Prostate gland (tissue), 2 donors: ENCODE measurements at regions not wholly inside any gene's neighbourhood (a gene's known extent, or its start where the extent isn't known, plus 50 kb on each side); places are given as distances from the start of the nearest gene placed in this dataset.

Experiments
- DNase-seq: peaks from one replicate; pipeline ENCODE4 v3.0.0-alpha.2; 2019; ENCODE audit warnings: low spot score
- H3K27ac ChIP-seq, 2 donors: fragments of 200-600 bp; sonication (generic); 2 replicates each; pipeline ENCODE4 v1.5.1; 2017 to 2019
- H3K27me3 ChIP-seq: fragments of 200-600 bp; sonication (generic); replicated peaks from 2 replicates; pipeline ENCODE4 v1.5.1; 2019; ENCODE audit not compliant: insufficient read depth
- H3K36me3 ChIP-seq, 2 donors: fragments of 200-600 bp; sonication (generic); 1 replicate in 1 of 2; 2 replicates in 1 of 2; pipeline versions ENCODE4 v1.5.1 to v1.8.1; 2017 to 2019
- H3K4me1 ChIP-seq: fragments of 200-600 bp; sonication (generic); replicated peaks from 2 replicates; pipeline ENCODE4 v1.5.1; 2019
- H3K4me3 ChIP-seq, 2 donors: fragments of 200-600 bp; sonication (generic); 2 replicates each; pipeline ENCODE4 v1.5.1; 2017 to 2019
- H3K9me3 ChIP-seq: fragments of 200-600 bp; sonication (generic); 2 replicates; pipeline ENCODE4 v1.5.1; 2017
- CTCF ChIP-seq, 4 experiments: fragments of 200-600 bp in 2 of 4; fragments of 450-650 bp in 2 of 4; sonication (generic) in 2 of 4; IDR thresholded peaks; 1 replicate in 3 of 4; 2 replicates in 1 of 4; pipeline ENCODE4 v1.5.1; 2016 to 2019; ENCODE audit warnings: antibody characterized with exemption in 4 of 4, mild to moderate bottlenecking in 2 of 4, moderate library complexity in 2 of 4
- POLR2A ChIP-seq: fragments of 450-650 bp; IDR thresholded peaks from one replicate; pipeline ENCODE4 v1.6.1; 2016; ENCODE audit warnings: antibody characterized with exemption, mild to moderate bottlenecking
- POLR2AphosphoS5 ChIP-seq: sonication (generic); formaldehyde crosslinking; IDR thresholded peaks from one replicate; pipeline ENCODE4 v1.6.1; 2017; ENCODE audit warnings: antibody characterized with exemption
- WGBS: methylation state at CpG from one replicate; pipeline ENCODE4 v1.1.5; 2018; 5-methylcytosine and 5-hydroxymethylcytosine counted together
- intact Hi-C: fragments of 100-400 bp; cut with DNase I; formaldehyde crosslinking; loops from one replicate; pipeline ENCODE4 v1.14.2; 2022

- Histone ChIP-seq H3K9me3 (no peaks in the 10 kb centered on the region), H3K27ac (no peak overlapping the region), H3K4me1 (no peaks in the 10 kb centered on the region), H3K27me3 (no peaks in the 10 kb centered on the region), H3K4me3 (no peak overlapping the region), H3K36me3 (no peaks in the 10 kb centered on the region)
- no peak for TF ChIP-seq POLR2A
- no peak for TF ChIP-seq POLR2AphosphoS5
- TF ChIP-seq CTCF (IDR thresholded peaks at IDR 0.05), result no peak
- no peak for DNase-seq
- intact Hi-C loops, result no loop called here
- 67% methylated on average over 4 of the region's 4 CpGs for WGBS
Observed at GRCh38 chr4:28391877-28392276, 1531.2 kb downstream of the STIM2 start.

- no peak overlapping the region for H3K27ac ChIP-seq
- no peaks in the 10 kb centered on the region for H3K9me3 ChIP-seq
- H3K4me3 ChIP-seq, result no peak overlapping the region
- H3K4me1 ChIP-seq, result no peaks in the 10 kb centered on the region
- H3K36me3 ChIP-seq, result no peaks in the 10 kb centered on the region
- no peak for DNase-seq
- no peaks in the 10 kb centered on the region for H3K27me3 ChIP-seq
- WGBS, result 93% methylated on average over 13 of the region's 13 CpGs
- TF ChIP-seq CTCF (IDR thresholded peaks at IDR 0.05), result no peak
- TF ChIP-seq POLR2A, result no peak
- no peak for TF ChIP-seq POLR2AphosphoS5
- intact Hi-C loops, result no loop called here
Observed at GRCh38 chr4:28402751-28403150, 1542.1 kb downstream of the STIM2 start.

- Histone ChIP-seq H3K36me3 (no peaks in the 10 kb centered on the region), H3K9me3 (no peaks in the 10 kb centered on the region), H3K4me1 (no peaks in the 10 kb centered on the region), H3K27me3 (no peaks in the 10 kb centered on the region), H3K4me3 (no peak overlapping the region), H3K27ac (no peak overlapping the region)
- no peak for TF ChIP-seq POLR2A
- no peak for TF ChIP-seq CTCF (IDR thresholded peaks at IDR 0.05)
- TF ChIP-seq POLR2AphosphoS5, result no peak
- intact Hi-C loops, result no loop called here
- 88% methylated on average over 1 of the region's 1 CpG for WGBS
- DNase-seq, result no peak
Observed at GRCh38 chr4:28421221-28421620, 1560.6 kb downstream of the STIM2 start.

- no peak overlapping the region for H3K4me3 ChIP-seq
- H3K27me3 ChIP-seq, result no peaks in the 10 kb centered on the region
- WGBS, result 45% methylated on average over 1 of the region's 1 CpG
- TF ChIP-seq CTCF (IDR thresholded peaks at IDR 0.05), result no peak
- no peak for TF ChIP-seq POLR2A
- TF ChIP-seq POLR2AphosphoS5, result no peak
- H3K36me3 ChIP-seq, result no peaks in the 10 kb centered on the region
- no peak for DNase-seq
- no peaks in the 10 kb centered on the region for H3K4me1 ChIP-seq
- intact Hi-C loops, result no loop called here
- no peaks in the 10 kb centered on the region for H3K9me3 ChIP-seq
- no peak overlapping the region for H3K27ac ChIP-seq
Observed at GRCh38 chr4:28426251-28426650, 1565.6 kb downstream of the STIM2 start.

GRCh38 chr4:28427306-28428085 is 1566.9 kb downstream of the STIM2 start:
- intact Hi-C loops, result no loop called here
- no peaks in the 10 kb centered on the region for H3K27me3 ChIP-seq
- 84% methylated on average over 4 of the region's 4 CpGs for whole genome bisulfite sequencing
- no peaks in the 10 kb centered on the region for H3K9me3 ChIP-seq
- no peaks in the 10 kb centered on the region for H3K4me1 ChIP-seq
- H3K36me3 ChIP-seq, result no peaks in the 10 kb centered on the region
- no peak overlapping the region for H3K27ac ChIP-seq
- no peak overlapping the region for H3K4me3 ChIP-seq
- no peak for TF ChIP-seq CTCF (IDR thresholded peaks at IDR 0.05)
- TF ChIP-seq POLR2A, result no peak
- no peak for TF ChIP-seq POLR2AphosphoS5
- DNase-seq, result no peak
